HCT116 (cell line): ENCODE measurements at regions not wholly inside any gene's neighbourhood (a gene's known extent, or its start where the extent isn't known, plus 50 kb on each side); places are given as distances from the start of the nearest gene placed in this dataset.

Source experiments
- ATAC-seq: fragments of 200-7000 bp; cut with Tn5 transposase; 2 replicates; pipeline ENCODE4 v1.9.1; 2020; ENCODE audit warnings: mild to moderate bottlenecking, moderate library complexity
- BruUV-seq: library from RNA; stranded (reverse); fragments of 400-500 nt; replicated peaks from 2 replicates; lab custom pipeline; 2021; lab: Mats Ljungman, UMichigan
- CTCF ChIA-PET: fragments of 300-600 bp; sonication (Branson Sonifier 250); formaldehyde crosslinking; loops from one replicate; lab custom pipeline; 2021; ENCODE audit warnings: antibody characterized with exemption; lab: Charles Lee
- POLR2A ChIA-PET: fragments of 300-600, 350-600 bp; sonication (Branson Sonifier 250); formaldehyde crosslinking; loops from one replicate; lab custom pipeline; 2021; ENCODE audit warnings: antibody characterized with exemption; lab: Charles Lee
- RAD21 ChIA-PET, 2 experiments: fragments of 300-600 bp; sonication (Branson Sonifier 250); formaldehyde crosslinking; loops; one replicate each; lab custom pipeline; 2023; ENCODE audit warnings: low total read pairs in 2 of 2; ENCODE audit not compliant: uncharacterized antibody in 2 of 2, unreplicated experiment in 2 of 2, low non-redundant PET in 1 of 2; lab: Charles Lee
- DNase-seq: peaks from one replicate; pipeline ENCODE4 v3.0.0-alpha.2; 2010; ENCODE audit warnings: low read depth, low spot score
- H2AFZ ChIP-seq: fragments of 200-600 bp; shearing (Covaris generic), sonication (generic); 2 replicates; pipeline ENCODE4 v1.6.1; 2017; ENCODE audit warnings: low read depth, mixed run types, mixed read lengths, antibody characterized with exemption, low read length; ENCODE audit not compliant: poor library complexity, severe bottlenecking
- H3K27ac ChIP-seq: 2 replicates; pipeline ENCODE4 v1.5.1; 2012; ENCODE audit warnings: low read depth, low read length
- H3K27me3 ChIP-seq: fragments of 200-600 bp; sonication (generic); 2 replicates; pipeline ENCODE4 v1.6.1; 2016; ENCODE audit warnings: mixed run types, low read length, mixed read lengths; ENCODE audit not compliant: insufficient read depth
- H3K36me3 ChIP-seq, 2 experiments: fragments of 200-500 bp in 1 of 2; fragments of 200-600 bp in 1 of 2; sonication (Bioruptor generic) in 1 of 2; sonication (generic) in 1 of 2; 2 replicates each; pipeline versions ENCODE4 v1.5.1 to v1.6.1; 2014 to 2016; ENCODE audit warnings: low read length in 2 of 2, inconsistent platforms in 1 of 2, mixed read lengths in 1 of 2, mixed run types in 1 of 2; ENCODE audit not compliant: insufficient read depth in 2 of 2, control insufficient read depth in 1 of 2
- H3K4me1 ChIP-seq, 2 experiments: fragments of 200-600 bp in 1 of 2; sonication (generic) in 1 of 2; 2 replicates each; pipeline versions ENCODE4 v1.5.1 to v1.6.1; 2012 to 2017; ENCODE audit warnings: low read length in 2 of 2, inconsistent platforms in 1 of 2, mild to moderate bottlenecking in 1 of 2, mixed read lengths in 1 of 2, mixed run types in 1 of 2, moderate library complexity in 1 of 2; ENCODE audit not compliant: insufficient read depth in 2 of 2, control insufficient read depth in 1 of 2
- H3K4me2 ChIP-seq: fragments of 200-600 bp; sonication (generic); 2 replicates; pipeline ENCODE4 v1.6.1; 2017; ENCODE audit warnings: mixed run types, low read length, mixed read lengths
- H3K4me3 ChIP-seq, 2 experiments: fragments of 200-600 bp in 1 of 2; sonication (generic) in 1 of 2; replicated peaks in 1 of 2; 2 replicates each; pipeline ENCODE4 v1.5.1; 2011 to 2016; ENCODE audit warnings: low read length in 2 of 2, control low read depth in 1 of 2, low read depth in 1 of 2, mild to moderate bottlenecking in 1 of 2, mixed read lengths in 1 of 2, mixed run types in 1 of 2
- H3K79me2 ChIP-seq: fragments of 200-600 bp; sonication (generic); 2 replicates; pipeline ENCODE4 v1.6.1; 2017; ENCODE audit warnings: mild to moderate bottlenecking, mixed run types, low read length, moderate library complexity, mixed read lengths; ENCODE audit not compliant: insufficient read depth
- H3K9ac ChIP-seq: fragments of 200-600 bp; sonication (generic); 2 replicates; pipeline ENCODE4 v1.6.1; 2016; ENCODE audit warnings: low read length, mixed read lengths
- H3K9me2 ChIP-seq: fragments of 200-600 bp; sonication (generic), shearing (Covaris generic); 2 replicates; pipeline ENCODE4 v1.6.1; 2017; ENCODE audit warnings: mixed run types, mild to moderate bottlenecking, moderate library complexity; ENCODE audit not compliant: insufficient read depth
- H3K9me3 ChIP-seq, 2 experiments: fragments of 200-500 bp in 1 of 2; fragments of 200-600 bp in 1 of 2; sonication (Bioruptor generic) in 1 of 2; sonication (generic) in 1 of 2; 2 replicates each; pipeline ENCODE4 v1.6.1; 2014 to 2017; ENCODE audit warnings: low read length in 2 of 2, mixed read lengths in 2 of 2, inconsistent platforms in 1 of 2, low read depth in 1 of 2, mild to moderate bottlenecking in 1 of 2, mixed run types in 1 of 2, moderate library complexity in 1 of 2; ENCODE audit not compliant: control insufficient read depth in 1 of 2, insufficient read depth in 1 of 2
- H4K20me1 ChIP-seq: fragments of 200-600 bp; sonication (generic), shearing (Covaris generic); 2 replicates; pipeline ENCODE4 v1.6.1; 2017; ENCODE audit warnings: mixed run types, mild to moderate bottlenecking, moderate library complexity; ENCODE audit not compliant: insufficient read depth
- CBX3 ChIP-seq: IDR thresholded peaks from 2 replicates; pipeline ENCODE4 v1.6.1; 2012; ENCODE audit warnings: low read depth
- EGR1 ChIP-seq: IDR thresholded peaks from 2 replicates; pipeline ENCODE4 v1.6.1; 2012; ENCODE audit warnings: low read depth
- ELF1 ChIP-seq: IDR thresholded peaks from 2 replicates; pipeline ENCODE4 v1.6.1; 2012; ENCODE audit warnings: low read depth, borderline replicate concordance
- MAX ChIP-seq: IDR thresholded peaks from 2 replicates; pipeline ENCODE4 v1.6.1; 2012
- POLR2A ChIP-seq: IDR thresholded peaks from 2 replicates; pipeline ENCODE4 v1.7.0; 2011; ENCODE audit warnings: borderline replicate concordance; ENCODE audit not compliant: insufficient read depth, insufficient read length; ENCODE audit errors: extremely low read depth
- POLR2AphosphoS5 ChIP-seq: IDR thresholded peaks from 2 replicates; pipeline ENCODE4 v1.6.1; 2011; ENCODE audit warnings: mild to moderate bottlenecking, low read depth, low read length, moderate library complexity
- RAD21 ChIP-seq: IDR thresholded peaks from 2 replicates; pipeline ENCODE4 v1.6.1; 2012; ENCODE audit warnings: low read depth, mild to moderate bottlenecking
- SP1 ChIP-seq: IDR thresholded peaks from 2 replicates; pipeline ENCODE4 v1.6.1; 2012; ENCODE audit warnings: low read depth
- SRF ChIP-seq: IDR thresholded peaks from 2 replicates; pipeline ENCODE4 v1.6.1; 2012; ENCODE audit warnings: low read depth
- TCF7L2 ChIP-seq: IDR thresholded peaks from 2 replicates; pipeline ENCODE4 v1.7.0; 2011; ENCODE audit warnings: borderline replicate concordance, inconsistent platforms; ENCODE audit not compliant: insufficient read depth, insufficient read length; ENCODE audit errors: extremely low read depth
- ZFX ChIP-seq: fragments of 450-650 bp; IDR thresholded peaks from 2 replicates; pipeline ENCODE4 v1.6.1; 2017
- intact Hi-C: fragments of 100-400 bp; cut with micrococcal nuclease; formaldehyde crosslinking; loops from 2 replicates; pipeline ENCODE4 v1.10.0; 2022
- TF ChIP-seq, protein P1 (sequence below): IDR thresholded peaks from 2 replicates; pipeline ENCODE4 v1.6.1; 2011; ENCODE audit warnings: mild to moderate bottlenecking, low read length, moderate library complexity; ENCODE audit not compliant: insufficient replicate concordance; ENCODE audit errors: extremely low read depth
- TF ChIP-seq, protein P2 (sequence below): IDR thresholded peaks from 2 replicates; pipeline ENCODE4 v1.6.1; 2012

DNA sequence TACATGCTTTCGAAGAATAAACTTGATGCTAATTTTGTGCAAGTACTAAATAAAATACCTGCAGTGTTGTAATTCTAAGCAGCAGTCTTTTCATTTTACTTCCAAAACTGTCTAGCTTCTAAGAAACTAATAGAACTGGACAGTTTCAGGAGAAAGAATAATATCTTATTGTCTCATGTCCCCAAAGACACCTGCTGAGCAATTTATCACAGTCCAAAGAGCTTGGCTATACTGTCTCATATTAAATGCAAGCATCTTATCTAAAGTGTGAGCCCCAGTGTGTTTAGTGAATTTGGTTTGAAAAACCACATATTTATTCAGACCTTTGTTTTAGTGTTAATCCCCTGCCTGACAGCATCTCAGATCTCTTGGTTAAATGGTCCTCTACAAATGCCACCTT is 374.3 kb downstream of the TMX3 start:
- Histone ChIP-seq H3K27me3 (no peaks in the 10 kb centered on the region), H2AFZ (no peak overlapping the region), H3K4me3 (no peak overlapping the region), H3K79me2 (no peaks in the 10 kb centered on the region), H3K4me1 (no peaks in the 10 kb centered on the region), H3K9me3 (peaks cover 1 to 12% of the 10 kb centered on the region in 2 experiments; a peak in 3 of 4 replicates), H4K20me1 (no peaks in the 10 kb centered on the region), H3K36me3 (no peaks in the 10 kb centered on the region), H3K27ac (no peak overlapping the region), H3K9ac (no peak overlapping the region), H3K9me2 (no peaks in the 10 kb centered on the region), H3K4me2 (no peak overlapping the region)
- ChIA-PET CTCF (no interaction called here), RAD21 (no interaction called here), POLR2A (no interaction called here)
- ATAC-seq (no peak), DNase-seq (no peak)
- no peak for TF ChIP-seq SRF
- no peak for TF ChIP-seq ZFX
- intact Hi-C loops: no loop called here
- no TSS peak for BruUV-seq

GRCh38 chr18:68330658-68331057 is 384.2 kb downstream of the TMX3 start:
- Histone ChIP-seq H3K4me3 (no peak overlapping the region), H3K4me2 (no peak overlapping the region), H2AFZ (no peak overlapping the region), H3K27ac (no peak overlapping the region), H3K9ac (no peak overlapping the region), H3K9me2 (no peaks in the 10 kb centered on the region), H3K79me2 (no peaks in the 10 kb centered on the region), H3K27me3 (no peaks in the 10 kb centered on the region), H3K36me3 (no peaks in the 10 kb centered on the region), H3K4me1 (no peaks in the 10 kb centered on the region), H4K20me1 (no peaks in the 10 kb centered on the region), H3K9me3 (peaks cover 4 to 15% of the 10 kb centered on the region in 2 experiments; a peak in 2 of 4 replicates)
- no peak for TF ChIP-seq POLR2AphosphoS5
- no peak for TF ChIP-seq RAD21
- no peak for TF ChIP-seq SP1
- no peak for TF ChIP-seq ELF1
- TF ChIP-seq POLR2A: no peak
- TF ChIP-seq CBX3: no peak
- TF ChIP-seq, protein P1, sequence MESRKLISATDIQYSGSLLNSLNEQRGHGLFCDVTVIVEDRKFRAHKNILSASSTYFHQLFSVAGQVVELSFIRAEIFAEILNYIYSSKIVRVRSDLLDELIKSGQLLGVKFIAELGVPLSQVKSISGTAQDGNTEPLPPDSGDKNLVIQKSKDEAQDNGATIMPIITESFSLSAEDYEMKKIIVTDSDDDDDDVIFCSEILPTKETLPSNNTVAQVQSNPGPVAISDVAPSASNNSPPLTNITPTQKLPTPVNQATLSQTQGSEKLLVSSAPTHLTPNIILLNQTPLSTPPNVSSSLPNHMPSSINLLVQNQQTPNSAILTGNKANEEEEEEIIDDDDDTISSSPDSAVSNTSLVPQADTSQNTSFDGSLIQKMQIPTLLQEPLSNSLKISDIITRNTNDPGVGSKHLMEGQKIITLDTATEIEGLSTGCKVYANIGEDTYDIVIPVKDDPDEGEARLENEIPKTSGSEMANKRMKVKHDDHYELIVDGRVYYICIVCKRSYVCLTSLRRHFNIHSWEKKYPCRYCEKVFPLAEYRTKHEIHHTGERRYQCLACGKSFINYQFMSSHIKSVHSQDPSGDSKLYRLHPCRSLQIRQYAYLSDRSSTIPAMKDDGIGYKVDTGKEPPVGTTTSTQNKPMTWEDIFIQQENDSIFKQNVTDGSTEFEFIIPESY: no peak
- TF ChIP-seq, protein P2, sequence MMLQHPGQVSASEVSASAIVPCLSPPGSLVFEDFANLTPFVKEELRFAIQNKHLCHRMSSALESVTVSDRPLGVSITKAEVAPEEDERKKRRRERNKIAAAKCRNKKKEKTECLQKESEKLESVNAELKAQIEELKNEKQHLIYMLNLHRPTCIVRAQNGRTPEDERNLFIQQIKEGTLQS: no peak
- TF ChIP-seq EGR1: no peak
- no peak for TF ChIP-seq TCF7L2
- TF ChIP-seq MAX: no peak
- intact Hi-C loops: no loop called here
- BruUV-seq: no TSS peak
- ChIA-PET CTCF (no interaction called here), POLR2A (no interaction called here), RAD21 (no interaction called here)
- DNase-seq: no peak
- ATAC-seq: no peak
